Muscle of arm (tissue), 1 donor: ENCODE measurements at regions not wholly inside any gene's neighbourhood (a gene's known extent, or its start where the extent isn't known, plus 50 kb on each side); places are given as distances from the start of the nearest gene placed in this dataset.

Experiments
- DNase-seq: peaks from one replicate; pipeline ENCODE4 v3.0.0-alpha.2; 2013

GRCh38 chr1:239593527-239593926, 207.2 kb downstream of the CHRM3 start:
- DNase-seq = no peak

DNA sequence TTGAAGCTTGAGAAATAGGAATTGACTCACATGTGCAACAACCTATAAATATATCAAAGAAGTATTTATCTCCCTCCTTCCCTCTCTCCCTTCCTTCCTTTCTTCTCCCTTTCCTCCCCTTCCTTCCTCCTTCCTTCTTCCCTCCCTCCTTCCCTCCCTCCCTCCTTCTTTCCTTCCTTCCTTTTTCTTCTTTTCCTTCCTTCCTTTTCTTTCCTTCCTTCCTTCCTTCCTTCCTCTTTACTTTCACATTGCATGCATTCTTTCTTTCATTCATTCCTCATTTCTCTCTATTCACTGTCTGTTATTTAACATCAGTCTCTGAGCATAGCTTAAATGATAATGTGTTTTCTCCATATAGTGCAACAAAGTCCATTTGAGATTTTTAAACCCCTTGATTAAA, 214.2 kb downstream of the CHRM3 start:
- no peak for DNase-seq

DNA sequence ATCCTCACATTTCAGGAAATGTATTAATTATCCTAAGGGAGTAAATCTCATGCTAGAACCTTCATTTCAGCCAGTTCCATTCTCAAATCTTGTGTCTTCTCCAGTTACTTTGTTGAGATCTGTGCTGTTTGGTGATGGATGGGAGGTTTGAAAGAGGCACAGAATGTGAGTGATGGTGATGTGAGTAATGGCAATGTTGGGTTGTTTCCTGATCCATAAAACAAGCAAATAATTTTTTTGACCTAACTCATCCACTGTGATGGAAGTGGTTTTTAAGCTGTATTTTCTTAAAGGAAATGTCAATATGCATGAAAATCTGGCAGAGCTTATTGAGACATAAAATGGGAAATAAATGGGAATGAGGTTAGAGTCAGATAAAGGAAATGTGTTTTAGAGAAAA, 214.7 kb downstream of the CHRM3 start:
- DNase-seq = no peak

DNA sequence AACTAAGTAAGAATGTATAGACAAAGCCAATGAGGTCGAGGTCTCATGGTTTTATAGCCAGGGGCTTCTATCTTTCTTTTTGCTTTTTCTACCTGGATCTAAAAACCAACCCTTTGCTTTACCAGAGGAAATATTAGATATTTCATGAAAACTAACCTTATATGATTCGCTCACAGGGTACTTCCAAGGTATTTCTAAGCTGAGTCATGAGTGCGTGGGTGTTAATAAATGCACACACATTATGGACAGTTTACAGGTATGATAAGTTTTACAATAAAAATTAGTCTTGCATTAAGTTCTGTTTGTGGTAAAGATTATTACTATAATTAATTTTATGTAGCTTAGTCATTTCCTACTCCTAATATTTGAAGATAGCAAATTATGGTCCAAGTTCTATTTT, 217.2 kb downstream of the CHRM3 start:
- no peak for DNase-seq

GRCh38 chr1:239606850-239607400, 220.6 kb downstream of the CHRM3 start:
- no peak for DNase-seq

DNA sequence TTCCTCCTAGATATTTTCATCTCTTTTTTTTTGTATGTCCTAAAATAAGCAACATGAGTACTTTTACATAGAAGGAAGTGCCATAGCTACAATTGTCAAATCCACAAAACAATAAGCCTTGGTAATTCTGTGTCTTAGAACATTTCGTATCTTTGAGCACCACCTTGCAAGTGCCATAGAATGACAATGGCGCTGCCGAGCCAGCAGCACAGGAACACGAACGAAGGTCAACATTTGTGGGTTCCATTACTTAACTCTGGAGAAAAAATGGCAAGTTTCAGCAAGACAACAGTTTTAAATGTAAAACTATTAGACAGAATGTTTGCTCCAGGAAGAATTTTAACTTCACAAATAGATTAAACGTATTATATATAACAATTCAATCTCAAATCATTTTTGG, 222.1 kb downstream of the CHRM3 start:
- DNase-seq = no peak

- DNase-seq = no peak
Measured at GRCh38 chr1:239612379-239612778, 226.0 kb downstream of the CHRM3 start.

- DNase-seq = no peak
Measured at GRCh38 chr1:239616673-239617072, 230.3 kb downstream of the CHRM3 start.

GRCh38 chr1:239617259-239617658, 230.9 kb downstream of the CHRM3 start:
- no peak for DNase-seq

DNA sequence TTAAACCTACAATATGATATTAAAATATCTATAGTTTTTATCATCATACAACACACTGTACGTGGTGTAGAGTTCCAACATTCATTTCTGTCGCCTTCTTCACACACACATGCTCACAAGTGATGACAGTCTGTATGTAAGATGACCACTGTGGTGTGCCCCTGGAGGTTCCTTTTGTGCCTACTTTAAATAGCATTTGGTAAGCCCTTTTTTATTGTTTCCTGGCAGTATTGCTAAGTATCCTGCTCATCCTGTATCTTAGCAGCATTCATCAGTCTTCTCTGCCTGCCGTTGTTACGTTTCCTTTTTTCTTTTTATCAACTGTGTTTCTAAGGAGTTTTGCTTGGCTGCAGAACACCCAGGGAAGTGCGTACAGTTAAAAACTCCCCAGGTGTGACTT, 231.4 kb downstream of the CHRM3 start:
- no peak for DNase-seq

GRCh38 chr1:239619190-239619589, 232.8 kb downstream of the CHRM3 start:
- DNase-seq = no peak

DNA sequence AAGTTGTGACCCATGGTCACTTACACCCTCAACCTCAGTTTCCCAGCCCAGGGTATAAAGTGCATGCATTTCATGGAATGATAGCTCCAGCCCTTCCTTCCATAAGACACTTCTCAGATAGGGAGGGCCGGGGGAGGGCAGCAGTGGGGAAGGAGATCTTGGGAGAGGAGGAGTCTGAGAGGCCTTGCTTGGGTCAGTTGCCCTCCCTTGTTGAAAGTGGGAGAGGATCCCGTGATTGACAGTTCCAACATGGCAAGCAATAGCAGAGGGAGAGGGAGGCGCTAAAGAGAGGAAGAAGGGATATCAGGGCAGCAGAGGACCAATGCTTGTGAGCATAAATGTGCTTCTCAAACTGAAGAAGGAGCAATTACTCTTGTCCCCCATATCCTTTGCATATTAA, 244.4 kb downstream of the CHRM3 start:
- no peak for DNase-seq

DNA sequence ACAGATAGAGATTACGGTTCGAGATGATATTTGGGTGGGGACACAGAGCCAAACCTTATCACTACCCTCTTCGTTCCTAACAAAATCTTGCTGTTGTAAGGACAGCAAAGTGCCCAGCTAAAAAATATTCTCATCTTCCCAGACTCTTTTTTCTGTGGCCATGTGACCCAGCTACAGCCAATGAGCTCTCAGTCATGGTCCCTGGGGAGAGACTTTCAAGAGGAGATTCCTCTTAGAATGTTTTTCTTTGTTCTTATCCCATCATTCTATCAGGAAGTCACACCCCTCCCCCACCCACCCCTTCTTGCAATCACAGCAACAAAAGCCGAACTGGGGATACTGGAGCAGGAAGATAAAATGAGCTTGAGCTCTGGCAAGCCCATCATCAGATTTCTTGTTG, 247.1 kb downstream of the CHRM3 start:
- DNase-seq = no peak

- DNase-seq = no peak
Measured at GRCh38 chr1:239635276-239635675, 248.9 kb downstream of the CHRM3 start.

DNA sequence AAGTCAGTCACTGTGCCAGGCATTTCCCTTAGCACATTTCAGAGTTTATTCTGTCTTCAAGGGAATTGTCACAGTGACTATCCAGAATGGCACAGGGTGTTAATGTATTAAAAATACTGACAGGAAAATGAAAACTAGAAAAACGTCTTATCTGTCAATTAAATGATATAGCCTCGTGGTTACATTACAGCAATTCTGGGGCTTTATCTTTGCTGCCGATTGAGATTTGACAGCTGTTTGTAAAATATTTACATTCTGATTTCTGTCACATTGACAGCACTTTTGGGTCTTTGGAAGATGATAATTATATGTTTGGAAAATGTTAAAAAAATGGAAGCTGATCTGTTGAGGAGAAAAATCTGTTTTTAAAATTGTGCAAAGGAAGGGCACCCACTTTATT, 250.0 kb downstream of the CHRM3 start:
- no peak for DNase-seq

DNA sequence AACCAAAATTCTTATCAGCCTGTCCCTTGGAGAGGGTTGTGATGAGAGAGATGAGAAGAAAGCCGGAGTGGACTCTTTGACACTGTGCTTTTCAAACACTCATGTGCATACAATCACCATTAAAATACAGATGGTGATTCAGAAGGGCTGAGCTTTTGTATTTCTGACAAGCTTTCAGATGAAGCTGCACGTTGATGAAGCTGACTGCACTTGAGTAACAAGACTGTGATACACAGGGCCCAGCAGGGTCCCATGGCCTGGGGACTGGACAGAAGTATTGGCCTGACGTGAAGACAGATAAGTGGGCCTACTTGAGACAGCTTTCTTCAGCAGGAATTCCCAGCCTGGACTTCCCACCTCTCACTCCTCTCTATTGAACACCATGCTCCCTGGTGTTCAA, 258.2 kb downstream of the CHRM3 start:
- no peak for DNase-seq

- no peak for DNase-seq
Measured at GRCh38 chr1:239647045-239647444, 260.7 kb downstream of the CHRM3 start.

DNA sequence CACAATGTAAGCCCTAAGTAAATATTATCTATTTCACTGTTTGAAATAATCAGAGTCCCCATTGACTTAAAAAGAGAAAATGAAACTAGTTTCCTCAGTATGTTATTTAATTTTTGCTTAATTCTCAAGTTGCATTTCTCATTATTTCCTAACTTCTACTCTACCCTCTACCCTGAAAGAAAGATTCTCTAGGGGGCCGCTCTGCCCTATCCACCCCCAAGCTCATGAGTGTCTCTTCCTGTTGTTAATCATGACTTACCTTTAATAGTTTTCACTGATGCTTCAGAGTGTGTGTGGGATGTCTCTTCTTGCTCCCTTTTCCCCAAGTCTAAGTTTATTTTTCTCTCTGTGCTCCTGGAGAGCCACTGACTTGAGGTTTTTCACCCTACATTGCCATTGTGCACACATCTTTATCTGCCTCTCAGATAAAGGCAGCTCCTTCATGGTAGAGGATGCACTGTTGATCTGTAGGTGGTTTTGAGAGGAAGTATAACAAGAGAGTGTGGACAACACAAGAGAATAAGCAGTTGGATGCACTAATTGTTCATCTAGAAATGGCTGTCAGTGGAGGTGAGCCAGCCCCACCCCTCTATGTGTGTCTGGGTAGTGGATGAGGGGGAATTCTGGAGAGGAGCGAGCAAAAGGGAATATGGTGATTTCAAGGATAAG, 261.7 kb downstream of the CHRM3 start:
- DNase-seq = no peak

- DNase-seq = no peak
Measured at GRCh38 chr1:239655023-239655422, 268.7 kb downstream of the CHRM3 start.

GRCh38 chr1:239657291-239657690, 270.9 kb downstream of the CHRM3 start:
- no peak for DNase-seq

GRCh38 chr1:239662950-239663349, 276.6 kb downstream of the CHRM3 start:
- no peak for DNase-seq

DNA sequence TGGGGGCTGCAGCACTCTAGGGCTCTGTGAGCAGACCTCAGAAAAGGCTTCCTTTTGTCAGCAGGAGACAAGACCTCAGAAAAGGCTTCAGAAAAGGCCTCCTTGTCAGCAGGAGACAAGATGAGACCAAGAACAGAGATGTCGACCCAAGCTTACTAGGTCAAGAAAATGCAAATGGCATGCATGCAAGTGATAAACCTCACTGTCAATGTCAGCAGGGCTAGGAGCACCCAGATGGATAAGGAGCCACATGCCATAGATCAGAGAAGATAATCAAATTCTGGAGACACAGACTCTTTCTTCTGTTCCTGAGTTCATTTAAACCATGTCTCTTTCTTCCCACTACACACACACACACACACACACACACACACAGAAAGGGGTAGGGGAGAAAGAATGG, 285.9 kb downstream of the CHRM3 start:
- no peak for DNase-seq

DNA sequence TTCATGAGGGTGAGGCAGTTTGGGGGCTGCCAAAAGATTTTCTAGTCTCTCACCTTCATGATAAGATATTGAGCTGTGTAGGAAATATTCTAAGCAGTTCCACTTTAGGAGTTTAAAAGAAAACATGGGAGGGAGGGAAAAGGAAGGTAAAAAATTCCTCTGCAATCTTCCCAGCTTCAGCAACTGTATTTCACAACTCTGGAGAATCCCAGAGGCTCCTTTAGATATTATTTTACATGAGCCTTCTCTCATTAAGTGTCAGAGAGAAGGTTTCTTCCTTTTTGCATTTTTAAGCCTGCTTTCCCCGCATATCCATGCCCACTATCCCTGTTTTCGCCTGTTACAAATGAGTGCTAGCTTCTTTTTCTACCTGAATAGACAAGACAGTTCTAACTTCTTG, 289.4 kb downstream of the CHRM3 start:
- DNase-seq = no peak

- no peak for DNase-seq
Measured at GRCh38 chr1:239676522-239677273, 290.3 kb downstream of the CHRM3 start.
